PFSK-1 (cell line): ENCODE measurements at regions not wholly inside any gene's neighbourhood (a gene's known extent, or its start where the extent isn't known, plus 50 kb on each side); places are given as distances from the start of the nearest gene placed in this dataset.

Source experiments
- FOXP2 ChIP-seq: optimal IDR thresholded peaks from 2 replicates; pipeline ENCODE3; 2011; ENCODE audit warnings: borderline replicate concordance, control low read depth, inconsistent platforms; ENCODE audit not compliant: insufficient read depth; ENCODE audit errors: extremely low read length, extremely low read depth
- POLR2AphosphoS5 ChIP-seq: IDR thresholded peaks from 2 replicates; pipeline ENCODE4 v1.6.1; 2012; ENCODE audit warnings: low read depth, mild to moderate bottlenecking, control low read depth, low read length, moderate library complexity
- REST ChIP-seq, 2 experiments: IDR thresholded peaks; 2 replicates each; pipeline versions ENCODE4 v1.6.1 to v1.8.0; 2011 to 2012; ENCODE audit warnings: low read depth in 2 of 2, low read length in 2 of 2, control low read depth in 1 of 2, inconsistent platforms in 1 of 2, mild to moderate bottlenecking in 1 of 2, moderate library complexity in 1 of 2; ENCODE audit not compliant: insufficient read depth in 1 of 2
- SIN3A ChIP-seq: IDR thresholded peaks from 2 replicates; pipeline ENCODE4 v1.6.1; 2012; ENCODE audit warnings: mild to moderate bottlenecking, low read length, moderate library complexity, borderline replicate concordance; ENCODE audit not compliant: insufficient read depth
- TAF1 ChIP-seq: IDR thresholded peaks from 2 replicates; pipeline ENCODE4 v1.6.1; 2012; ENCODE audit warnings: low read length, control low read depth, borderline replicate concordance; ENCODE audit not compliant: insufficient read depth

GRCh38 chr11:38182126-38182866 lies 1584.3 kb upstream of the RAG2 start:
- TF ChIP-seq FOXP2 (no peak), TAF1 (no peak), SIN3A (no peak), POLR2AphosphoS5 (no peak), REST (IDR thresholded peaks at IDR 0.05; ENCODE audit: insufficient read depth in 1 of 2, low read depth in 2 of 2, low read length in 2 of 2) (no peak)

GRCh38 chr11:38176686-38177322 lies 1578.8 kb upstream of the RAG2 start:
- TF ChIP-seq SIN3A (no peak), REST (IDR thresholded peaks at IDR 0.05; ENCODE audit: insufficient read depth in 1 of 2, low read depth in 2 of 2, low read length in 2 of 2) (no peak), POLR2AphosphoS5 (no peak), TAF1 (no peak), FOXP2 (no peak)

DNA sequence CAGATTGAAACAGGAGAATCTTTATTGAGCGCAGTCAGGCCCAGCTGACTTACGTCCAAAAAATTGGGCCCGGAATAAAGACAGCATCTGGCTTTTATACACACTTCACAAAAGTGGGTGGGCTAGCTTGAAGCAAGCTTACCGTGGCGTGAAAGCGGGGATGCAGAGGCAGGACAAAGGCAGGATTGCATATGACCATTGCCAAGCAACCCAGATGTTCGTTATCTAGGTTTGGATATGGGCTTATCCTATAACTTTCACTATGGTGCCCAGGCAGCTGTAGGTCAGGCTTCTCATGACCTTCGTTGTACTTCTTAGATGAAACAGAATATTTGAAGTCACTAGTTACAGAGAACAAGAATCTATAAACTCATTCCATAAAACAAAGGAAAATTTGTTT lies 1575.6 kb upstream of the RAG2 start:
- no peak for TF ChIP-seq SIN3A
- no peak for TF ChIP-seq POLR2AphosphoS5

- no peak for TF ChIP-seq TAF1
- no peak for TF ChIP-seq REST (IDR thresholded peaks at IDR 0.05; ENCODE audit: insufficient read depth in 1 of 2, low read depth in 2 of 2, low read length in 2 of 2)
- TF ChIP-seq FOXP2 = no peak
- no peak for TF ChIP-seq SIN3A
- no peak for TF ChIP-seq POLR2AphosphoS5
These were observed 1571.2 kb upstream of the RAG2 start for GRCh38 chr11:38169286-38169685.

- TF ChIP-seq FOXP2 (no peak), TAF1 (no peak), SIN3A (no peak), REST (IDR thresholded peaks at IDR 0.05; ENCODE audit: insufficient read depth in 1 of 2, low read depth in 2 of 2, low read length in 2 of 2) (no peak), POLR2AphosphoS5 (no peak)
These were observed 1565.5 kb upstream of the RAG2 start for GRCh38 chr11:38163526-38163925.
